ENCODE measurements at regions not wholly inside any gene's neighbourhood (a gene's known extent, or its start where the extent isn't known, plus 50 kb on each side); places are given as distances from the start of the nearest gene placed in this dataset.
A peak's percentile ranks its signal among the peaks of the same experiment; 100 is the strongest.

DNA sequence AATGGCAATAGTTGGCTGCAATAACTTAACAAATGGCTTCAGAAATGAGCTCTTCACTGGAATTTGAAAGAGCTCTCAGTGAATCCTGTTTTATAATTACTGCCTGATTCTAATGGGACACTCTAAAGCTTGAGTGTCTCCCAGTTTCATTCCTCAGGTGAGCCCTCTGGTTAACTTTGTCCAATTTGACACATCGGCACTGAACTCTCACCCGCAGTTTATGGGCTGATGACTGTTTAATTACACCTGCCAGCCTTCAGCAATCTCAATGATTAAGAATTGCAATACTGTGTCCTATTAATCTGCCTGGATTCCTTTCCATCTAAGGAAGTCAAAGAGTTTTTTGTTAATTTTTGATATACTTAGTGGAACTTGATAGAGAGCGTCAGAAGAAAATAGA is 110.7 kb upstream of the NABP1 start:
- CTCF ChIA-PET: interaction anchor here (0.7 to 1.5 kb wide), 7 partner anchors 12 to 415 kb away, joined by 3 to 6 read pairs (median 4); no protein-coding TSS in a partner anchor
- POLR2A ChIA-PET (ENCODE audit: low non-redundant PET): no interaction called here
- no peak overlapping the region for H3K27ac ChIP-seq
- no peak for TF ChIP-seq CTCF (conservative IDR thresholded peaks at IDR 0.05; ENCODE audit: low read depth)
- no peak for DNase-seq (ENCODE audit: low spot score)

GRCh38 chr2:191569025-191569424 is 108.9 kb upstream of the NABP1 start:
- no peak for DNase-seq (ENCODE audit: low spot score)
- ChIA-PET CTCF (interaction anchor here (1.1 kb wide), 1 partner anchor 593 kb away, joined by 3 read pairs; no protein-coding TSS in a partner anchor), POLR2A (ENCODE audit: low non-redundant PET) (interaction anchor here (1.2 kb wide), 1 partner anchor 108 kb away, joined by 5 read pairs; the partner anchor contains the start of gene NABP1)
- no peak overlapping the region for H3K27ac ChIP-seq
- no peak for TF ChIP-seq CTCF (conservative IDR thresholded peaks at IDR 0.05; ENCODE audit: low read depth)

DNA sequence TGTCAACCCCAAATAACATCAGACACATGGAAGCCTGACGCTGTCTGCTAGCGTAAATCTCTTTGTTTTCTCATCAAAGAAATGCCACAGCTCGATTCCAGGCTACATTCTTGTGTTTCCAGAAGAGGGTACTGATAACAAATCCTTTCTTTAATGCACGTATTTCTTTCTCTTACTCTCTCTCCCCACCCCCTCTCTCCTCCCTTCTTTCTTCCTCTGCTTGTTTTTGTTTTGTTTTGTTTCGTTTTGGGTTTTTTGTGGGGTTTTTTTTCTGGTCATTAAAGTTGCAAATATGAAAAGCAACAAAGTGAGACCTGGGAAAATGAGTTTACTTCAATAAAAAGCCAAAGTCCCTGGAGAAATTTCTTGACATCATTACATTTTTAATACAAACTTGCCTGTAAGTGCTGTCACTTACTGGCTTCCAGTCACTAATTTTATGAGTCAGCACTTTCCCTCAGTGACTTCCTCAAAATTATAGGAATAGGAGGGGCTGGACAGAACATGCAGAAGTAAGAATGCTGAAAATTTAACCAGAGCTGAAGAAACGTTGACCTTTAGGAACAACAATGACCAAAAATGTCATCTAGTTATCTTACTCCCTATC is 106.7 kb upstream of the NABP1 start:
- TF ChIP-seq CTCF (conservative IDR thresholded peaks at IDR 0.05; ENCODE audit: low read depth): peak; percentile 70
- ChIA-PET POLR2A (ENCODE audit: low non-redundant PET) (no interaction called here), CTCF (interaction anchor here (0.6 to 1.2 kb wide), 6 partner anchors 108 to 190 kb away, joined by 3 to 8 read pairs (median 4); no protein-coding TSS in a partner anchor)
- H3K27ac ChIP-seq: no peak overlapping the region
- peak; percentile 44 for DNase-seq (ENCODE audit: low spot score)

DNA sequence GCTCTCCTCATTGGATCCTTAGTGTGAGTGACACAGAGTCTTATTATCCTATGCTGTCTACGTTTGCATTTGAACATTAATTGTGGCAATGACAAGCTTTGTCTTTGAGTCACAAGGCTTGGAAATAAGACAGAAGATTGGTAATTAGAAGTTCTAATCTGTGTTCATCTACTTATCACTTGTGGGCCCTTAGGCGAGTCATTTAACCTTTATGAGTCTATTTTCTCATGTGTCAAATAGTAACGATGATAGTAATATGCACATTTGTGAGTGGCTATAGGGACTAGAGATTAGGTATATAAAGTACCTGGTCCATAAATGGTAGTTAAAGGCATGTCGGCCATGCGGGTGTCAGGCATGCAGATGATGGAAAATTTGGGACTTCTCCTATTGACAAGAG is 105.6 kb upstream of the NABP1 start:
- no peak for TF ChIP-seq CTCF (conservative IDR thresholded peaks at IDR 0.05; ENCODE audit: low read depth)
- no peak for DNase-seq (ENCODE audit: low spot score)
- H3K27ac ChIP-seq: no peak overlapping the region
- POLR2A ChIA-PET (ENCODE audit: low non-redundant PET): no interaction called here
- CTCF ChIA-PET: no interaction called here

- TF ChIP-seq CTCF (conservative IDR thresholded peaks at IDR 0.05; ENCODE audit: low read depth): no peak
- no peak for DNase-seq (ENCODE audit: low spot score)
- ChIA-PET CTCF (no interaction called here), POLR2A (ENCODE audit: low non-redundant PET) (no interaction called here)
- no peak overlapping the region for H3K27ac ChIP-seq
Measured at GRCh38 chr2:191573216-191573615, 104.7 kb upstream of the NABP1 start.

- peak; percentile 14 for DNase-seq (ENCODE audit: low spot score)
- H3K27ac ChIP-seq: no peak overlapping the region
- ChIA-PET POLR2A (ENCODE audit: low non-redundant PET) (no interaction called here), CTCF (interaction anchor here (0.6 to 0.8 kb wide), 3 partner anchors 11 to 568 kb away, joined by 3 read pairs; no protein-coding TSS in a partner anchor)
- no peak for TF ChIP-seq CTCF (conservative IDR thresholded peaks at IDR 0.05; ENCODE audit: low read depth)
Measured at GRCh38 chr2:191574232-191574631, 103.7 kb upstream of the NABP1 start.

All from RWPE1 (cell line).